ELR (cell line): ENCODE measurements at regions not wholly inside any gene's neighbourhood (a gene's known extent, or its start where the extent isn't known, plus 50 kb on each side); places are given as distances from the start of the nearest gene placed in this dataset.
"Not testable (repeated sequence)": the region's sequence is repeated elsewhere in the genome, so short reads cannot be mapped to it uniquely, and the experiment has no call there.

Experiments
- DNase-seq: peaks from one replicate; pipeline ENCODE4 v3.0.0-alpha.2; 2015; ENCODE audit warnings: low read depth

DNA sequence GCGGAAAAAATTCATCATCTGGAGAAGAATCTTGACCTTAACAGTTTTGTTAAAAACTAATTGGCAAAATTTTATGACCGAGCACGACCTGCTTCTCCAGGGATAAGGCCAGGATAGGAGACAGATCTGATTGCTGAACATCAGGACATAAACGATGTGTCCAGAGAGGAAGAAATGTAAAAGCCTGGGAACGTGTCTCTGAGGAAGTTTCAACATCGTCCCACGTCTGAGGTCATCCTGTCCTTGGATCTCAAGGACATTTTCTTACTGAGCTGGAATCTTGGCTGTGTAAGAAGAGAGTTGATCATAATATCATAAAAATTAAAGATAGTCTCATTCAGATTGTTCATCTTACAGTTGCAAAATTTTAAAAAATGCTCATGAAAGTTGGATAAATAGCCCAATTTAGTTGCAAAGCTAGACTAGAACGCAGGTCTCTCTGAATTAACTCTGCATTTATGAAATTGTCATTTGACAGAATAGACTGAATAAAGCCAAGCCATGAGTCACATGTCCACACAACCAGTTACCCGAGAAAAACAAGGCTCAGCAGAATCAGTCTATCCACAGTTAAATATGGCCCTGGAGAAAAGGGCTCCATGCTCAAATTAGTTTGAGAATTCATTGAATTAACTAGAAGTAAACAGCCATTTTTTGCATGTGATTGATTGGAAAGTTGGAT lies 120.0 kb upstream of the EGFR start:
- DNase-seq, result no peak

DNA sequence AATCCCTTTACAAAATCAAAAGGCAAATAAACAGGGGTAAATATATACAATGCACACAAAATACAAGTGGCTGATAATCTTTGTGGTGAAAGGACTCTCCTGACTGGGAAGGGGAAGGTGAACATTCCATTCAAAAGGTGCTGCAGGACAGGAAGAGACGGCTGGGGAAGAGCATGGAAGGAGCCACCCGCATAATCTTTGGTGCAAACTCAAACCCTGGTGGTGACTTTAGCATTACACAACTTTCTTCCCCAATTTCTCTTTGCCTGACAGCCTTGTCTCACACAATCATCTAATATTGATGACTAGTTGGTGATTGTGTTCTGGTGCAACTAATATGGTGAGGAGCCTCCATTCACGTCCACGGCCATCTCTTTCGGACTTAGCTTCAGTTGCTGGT lies 117.0 kb upstream of the EGFR start:
- DNase-seq, result no peak

DNA sequence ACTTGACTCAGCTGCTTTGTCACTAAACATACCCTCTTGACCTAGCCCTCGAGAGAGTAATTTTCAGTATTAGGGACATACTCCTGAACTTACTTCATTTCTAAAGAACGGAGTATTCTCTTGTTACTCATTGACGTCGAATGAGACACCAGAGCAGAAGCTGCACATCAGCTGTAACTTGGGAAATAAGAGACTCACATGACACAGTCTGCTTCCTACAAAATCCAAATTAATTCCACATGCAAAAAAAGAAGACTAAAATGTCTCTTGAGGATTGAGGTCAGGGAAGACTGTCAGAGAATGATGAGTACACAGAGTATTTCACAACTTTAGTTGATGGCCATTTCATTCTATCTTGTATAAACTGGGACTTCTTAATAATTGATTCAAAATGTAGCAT lies 114.7 kb upstream of the EGFR start:
- peak; percentile 80 for DNase-seq

DNA sequence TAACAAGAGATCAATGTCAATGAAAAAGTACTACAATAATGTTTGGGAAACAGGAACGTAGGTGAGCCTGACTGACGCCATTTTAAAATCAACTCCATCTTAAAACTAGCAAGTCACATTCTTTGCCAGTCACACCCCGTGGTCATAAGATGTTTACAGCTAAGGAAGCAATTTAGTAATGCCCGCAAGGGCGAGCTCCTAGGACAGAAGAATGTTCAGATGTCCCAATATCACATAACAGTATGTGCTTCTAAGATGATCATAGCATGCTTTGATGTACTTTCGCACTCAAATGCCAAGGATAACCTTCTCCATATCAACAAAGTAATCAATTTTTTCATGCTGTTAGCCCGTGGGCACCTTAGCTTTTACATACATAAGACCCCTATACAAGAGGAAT lies 113.8 kb upstream of the EGFR start:
- DNase-seq, result peak; percentile 20

DNA sequence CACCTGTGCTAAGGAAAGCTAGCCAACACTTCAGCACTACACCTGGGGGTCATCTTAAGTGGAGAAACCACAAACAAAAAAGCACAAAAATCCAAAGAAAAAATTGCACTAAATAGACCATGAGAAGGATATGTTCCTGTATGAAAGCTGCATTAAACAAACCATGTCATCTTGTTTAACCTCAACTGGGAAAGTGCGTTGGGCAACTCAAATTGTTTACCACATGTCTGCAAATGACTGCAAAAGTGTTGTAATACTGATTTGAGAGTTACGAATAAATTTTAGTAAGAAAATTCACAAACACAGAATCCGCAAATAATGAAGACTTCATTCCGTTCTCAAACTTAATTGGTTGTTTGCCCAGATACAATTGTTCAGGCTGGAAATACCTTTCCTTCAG lies 111.9 kb upstream of the EGFR start:
- no peak for DNase-seq

DNA sequence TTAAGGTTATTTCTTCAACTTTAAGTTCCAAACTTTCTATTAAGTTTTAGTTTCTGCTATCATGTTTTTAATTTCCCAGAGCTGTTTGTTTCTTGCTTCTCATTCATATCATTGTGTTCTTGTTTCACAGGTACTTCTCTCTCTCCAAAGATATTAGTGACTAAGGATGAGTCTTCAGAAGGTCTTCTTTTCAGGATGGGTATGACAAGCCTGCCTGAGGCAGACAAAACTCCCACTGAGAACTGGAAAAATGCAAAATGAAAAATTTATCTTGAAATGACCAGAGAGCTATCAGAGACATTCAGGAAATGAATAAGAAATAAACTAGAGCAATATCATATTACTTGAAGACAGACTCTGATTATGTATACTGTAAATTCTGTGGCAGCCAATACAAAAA lies 110.8 kb upstream of the EGFR start:
- peak; percentile 62 for DNase-seq

DNA sequence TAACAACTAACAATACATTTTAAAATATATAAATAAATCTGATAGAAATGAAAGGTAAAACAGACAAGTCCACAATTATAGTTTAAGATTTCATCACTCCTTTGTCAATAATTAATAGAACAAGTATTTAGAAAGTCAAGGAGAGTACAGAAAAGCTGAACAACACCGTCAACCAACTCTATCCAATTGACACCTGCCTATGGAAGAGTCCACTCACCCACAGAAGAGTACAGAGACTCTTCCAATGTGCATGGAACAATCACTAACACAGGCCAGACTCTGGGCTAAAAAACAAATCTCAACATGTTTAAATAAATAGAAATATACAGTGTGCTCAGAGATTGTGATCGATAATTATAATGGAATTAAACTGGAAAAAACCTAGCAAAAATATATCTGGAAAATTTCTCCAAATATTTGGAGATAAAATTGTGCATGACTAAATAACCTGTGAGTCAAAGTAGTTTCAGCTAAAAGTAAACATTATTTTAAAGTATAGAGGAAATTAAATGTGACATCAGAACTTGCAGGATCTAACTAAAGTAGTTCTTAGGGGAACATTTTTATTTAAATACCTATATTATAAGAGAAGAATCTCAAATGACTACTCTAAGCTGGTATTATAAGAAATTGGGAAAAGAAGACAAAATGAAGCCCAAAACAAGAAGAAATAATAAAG lies 109.9 kb upstream of the EGFR start:
- DNase-seq, result no peak

DNA sequence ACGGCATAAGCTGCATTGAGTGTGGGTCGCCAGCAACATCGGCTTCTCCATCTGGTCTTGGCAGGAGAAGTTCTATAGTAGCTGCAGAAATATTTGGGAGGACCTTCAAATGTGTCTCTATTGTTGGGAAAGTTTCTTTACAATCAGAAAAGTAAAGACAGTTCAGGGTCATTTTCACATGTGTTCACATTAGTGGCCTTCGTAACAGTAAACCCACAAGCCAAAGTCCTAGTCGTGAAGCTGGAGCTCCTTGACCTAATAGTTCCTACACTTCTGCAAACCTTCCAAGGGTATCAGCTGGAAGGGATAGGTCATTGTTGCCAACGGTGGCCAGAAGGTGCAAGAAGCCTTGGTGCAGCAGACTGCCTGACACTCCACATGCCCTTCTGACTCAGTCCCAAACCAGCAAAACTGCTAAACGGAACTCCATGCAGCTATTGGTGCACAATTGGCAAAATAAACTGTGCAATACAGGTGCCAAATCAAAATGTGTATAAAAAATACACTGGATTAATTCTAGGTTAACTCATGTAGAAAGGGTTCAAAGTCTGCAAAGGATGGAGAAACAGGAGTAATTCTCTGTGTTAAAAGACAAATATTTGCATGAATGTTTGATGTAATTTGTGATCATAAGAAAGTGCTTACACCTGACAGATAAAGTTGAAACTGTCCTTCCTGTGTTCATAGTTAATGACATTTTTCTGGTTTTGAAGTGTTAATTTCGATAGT lies 102.8 kb upstream of the EGFR start:
- no peak for DNase-seq

DNA sequence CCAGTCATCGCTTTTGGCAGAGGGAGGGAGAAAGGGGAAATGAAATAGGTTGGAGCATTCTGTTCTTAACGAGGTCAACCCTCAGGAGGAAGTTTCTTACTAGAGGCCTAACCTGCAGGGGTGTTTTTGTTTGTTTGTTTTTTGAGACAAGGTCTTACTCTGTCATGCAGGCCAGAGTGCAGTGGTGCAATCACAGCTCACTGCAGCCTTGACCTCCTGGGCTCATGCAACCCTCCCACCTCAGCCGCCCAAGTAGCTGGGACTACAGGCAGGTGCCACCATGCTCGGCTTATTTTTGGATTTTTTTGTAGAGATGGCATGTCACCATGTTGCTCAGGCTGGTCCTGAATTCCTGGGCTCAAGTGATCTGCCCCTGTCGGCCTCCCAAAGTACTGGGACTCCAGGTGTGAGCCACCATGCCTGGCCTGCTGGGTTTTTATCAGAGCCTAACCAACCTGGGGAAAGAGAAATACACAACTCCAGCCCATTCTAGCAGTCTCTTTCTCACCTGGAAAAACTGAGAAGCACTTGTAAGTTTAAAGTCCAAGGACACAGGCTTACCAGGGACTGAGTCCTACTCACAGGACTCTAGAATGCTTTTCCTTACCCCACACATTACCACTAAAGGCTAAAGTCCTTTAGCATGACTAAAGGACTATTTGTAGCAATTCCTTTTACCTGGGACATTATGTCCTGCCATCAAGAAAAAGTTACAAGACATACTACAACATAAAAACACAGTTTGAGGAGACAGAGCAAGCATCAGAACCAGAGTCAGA lies 101.0 kb upstream of the EGFR start:
- no peak for DNase-seq

DNA sequence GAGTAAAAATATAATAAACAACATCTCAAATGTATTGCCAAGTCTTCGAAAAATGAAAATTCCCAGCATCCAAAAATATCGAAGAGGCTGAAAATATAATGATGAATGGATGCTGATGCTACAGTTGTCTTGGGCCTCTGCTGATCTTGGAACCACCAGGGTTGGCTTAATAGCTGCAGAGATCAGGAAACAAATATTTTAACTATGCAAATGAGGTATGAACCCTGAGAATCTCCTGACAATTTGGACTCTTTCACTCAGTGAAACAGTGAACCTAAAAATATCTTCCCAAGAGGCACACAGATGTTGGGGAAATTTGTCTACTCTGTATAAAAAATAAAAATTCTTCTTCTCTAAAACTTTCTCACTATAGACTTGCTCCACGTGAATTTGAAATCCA lies 97.7 kb upstream of the EGFR start:
- no peak for DNase-seq

DNA sequence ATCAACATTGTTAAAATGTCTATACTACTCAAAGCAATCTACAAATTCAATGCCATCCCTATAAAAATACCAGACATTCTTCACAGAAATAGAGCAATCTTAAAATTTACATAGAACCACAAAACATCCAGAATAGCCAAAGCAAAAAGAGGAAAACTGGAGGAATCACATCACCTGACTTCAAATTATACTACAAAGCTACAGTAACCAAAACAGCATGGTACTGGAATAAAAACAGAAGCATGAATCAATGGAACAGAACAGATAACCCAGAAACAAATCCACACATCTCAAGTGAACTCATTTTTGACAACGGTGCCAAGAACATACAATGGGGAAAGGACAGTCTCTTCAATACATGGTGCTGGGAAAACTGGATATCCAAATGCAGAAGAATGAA lies 87.3 kb upstream of the EGFR start:
- DNase-seq, result no peak

DNA sequence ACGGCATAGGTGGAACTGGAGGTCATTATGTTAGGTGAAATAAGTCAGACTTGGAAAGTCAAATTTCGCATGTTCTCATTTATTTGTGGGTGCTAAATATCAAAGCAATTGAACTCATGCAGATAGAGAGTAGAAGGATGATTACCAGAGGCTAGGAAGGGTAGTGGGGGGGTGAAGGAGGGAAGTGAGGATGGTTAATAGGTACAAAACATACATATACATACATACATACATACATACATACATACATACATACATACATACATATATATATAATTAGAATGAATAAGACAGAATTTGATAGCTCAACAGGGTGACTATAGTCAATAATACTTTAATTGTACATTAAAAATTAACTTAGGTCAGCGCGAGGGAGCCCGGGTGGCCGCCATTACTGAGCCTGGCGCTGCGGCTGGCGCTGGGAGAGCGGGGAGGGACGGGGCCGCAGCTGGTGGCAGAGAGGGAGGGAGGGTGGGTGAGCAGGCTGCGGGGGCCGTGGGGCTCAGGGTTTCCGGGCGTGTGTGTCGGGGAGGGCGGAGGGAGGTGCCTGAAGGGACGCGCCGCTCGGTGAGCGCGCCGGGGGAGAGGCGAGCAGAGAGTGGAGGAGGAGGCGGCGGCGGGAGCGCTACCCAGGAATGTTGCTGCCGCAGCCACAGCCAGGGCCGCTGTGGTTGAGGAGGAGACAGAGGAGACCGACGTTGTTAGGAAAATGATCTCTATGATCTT lies 85.8 kb upstream of the EGFR start:
- peak; percentile 83 for DNase-seq

DNA sequence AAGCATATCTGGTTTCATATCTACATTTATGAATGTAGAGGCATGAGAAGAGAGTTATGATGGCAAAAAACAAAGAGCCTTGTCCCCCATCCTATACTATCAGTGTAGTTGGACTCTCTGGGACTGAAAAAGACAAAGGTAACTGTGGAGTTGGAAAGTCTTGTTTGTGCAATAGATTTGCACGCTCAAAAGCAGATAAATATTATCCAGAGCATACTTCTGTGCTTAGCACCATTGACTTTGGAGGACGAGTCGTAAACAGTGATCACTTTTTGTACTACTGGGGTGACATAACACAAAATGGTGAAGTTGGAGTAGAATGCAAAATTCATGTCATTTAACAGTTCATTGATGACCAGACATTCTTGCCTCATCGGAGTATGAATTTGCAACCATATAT lies 85.2 kb upstream of the EGFR start:
- DNase-seq, result no peak

DNA sequence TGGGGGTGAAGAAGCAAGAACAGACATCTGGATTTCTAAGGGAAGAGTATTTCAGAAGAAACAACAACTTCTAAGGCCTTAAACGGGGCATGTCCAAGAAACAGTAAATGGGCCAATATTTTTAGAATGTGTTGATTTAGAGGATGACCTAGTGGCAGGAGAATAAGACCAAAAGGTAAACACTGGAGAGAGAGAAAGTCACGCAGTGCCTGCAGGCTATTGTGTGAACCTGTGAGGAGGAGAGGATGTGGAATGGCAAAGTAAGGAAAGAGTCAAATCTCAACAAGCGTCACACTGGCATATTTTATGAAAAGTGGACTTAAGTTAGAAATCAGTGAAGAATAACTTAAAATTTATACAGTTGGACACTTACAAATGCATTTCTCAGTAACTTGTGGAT lies 78.1 kb upstream of the EGFR start:
- no peak for DNase-seq

DNA sequence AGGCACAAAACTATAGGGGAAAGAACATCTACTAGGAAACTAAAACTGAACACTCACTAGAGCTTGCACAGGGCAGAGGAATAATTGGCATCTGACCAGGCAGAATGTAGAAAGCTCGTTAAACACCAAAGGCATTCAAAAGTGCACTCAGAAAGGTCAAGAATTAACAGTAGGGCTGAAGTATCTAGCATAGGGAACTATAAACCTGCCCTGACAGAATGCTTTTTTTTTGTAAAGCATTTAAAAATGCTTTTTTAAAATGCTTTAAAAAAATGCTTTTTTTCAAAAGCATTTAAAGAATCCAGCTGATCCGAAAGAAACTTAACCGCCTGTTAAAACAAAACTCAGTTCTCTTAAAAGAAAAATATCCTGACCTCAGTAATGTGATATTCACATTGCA lies 74.6 kb upstream of the EGFR start:
- no peak for DNase-seq

DNA sequence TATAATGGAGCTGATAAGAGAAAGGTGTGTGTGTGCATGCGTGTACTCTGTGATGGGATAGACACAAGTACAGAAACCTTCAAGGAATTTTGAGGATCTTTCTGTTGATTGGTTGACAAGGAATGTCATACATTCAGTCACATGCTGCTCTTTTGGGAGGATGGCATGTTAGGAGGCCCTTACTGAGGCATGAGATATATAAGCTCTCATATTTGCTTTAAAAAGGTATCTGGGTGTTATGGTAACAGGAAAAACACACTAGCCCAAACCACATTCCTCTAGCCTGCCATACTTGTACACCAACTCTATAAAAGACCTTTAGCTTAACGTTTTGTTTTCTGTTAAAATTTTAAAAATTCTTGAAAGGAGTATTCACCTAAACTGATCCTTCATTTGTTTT lies 72.5 kb upstream of the EGFR start:
- no peak for DNase-seq

DNA sequence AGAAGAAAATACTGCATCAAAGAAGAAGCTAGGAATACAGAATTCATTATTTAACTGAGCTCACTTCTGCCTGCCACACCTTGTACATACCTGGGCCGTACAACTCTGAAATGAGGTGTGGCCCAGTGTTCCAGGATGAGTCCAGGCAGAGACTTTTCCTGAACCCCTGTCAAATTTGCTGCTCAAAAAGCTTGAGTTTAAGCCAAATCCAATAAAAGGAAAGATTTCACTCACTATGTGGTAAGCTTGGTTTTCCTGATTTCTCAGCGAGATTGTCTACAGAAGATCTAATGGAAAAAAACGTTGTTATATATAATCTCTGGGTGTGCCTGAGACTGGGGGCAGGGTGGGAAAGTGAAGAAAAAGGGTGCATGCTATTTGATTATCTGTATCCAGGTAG lies 72.1 kb upstream of the EGFR start:
- no peak for DNase-seq

DNA sequence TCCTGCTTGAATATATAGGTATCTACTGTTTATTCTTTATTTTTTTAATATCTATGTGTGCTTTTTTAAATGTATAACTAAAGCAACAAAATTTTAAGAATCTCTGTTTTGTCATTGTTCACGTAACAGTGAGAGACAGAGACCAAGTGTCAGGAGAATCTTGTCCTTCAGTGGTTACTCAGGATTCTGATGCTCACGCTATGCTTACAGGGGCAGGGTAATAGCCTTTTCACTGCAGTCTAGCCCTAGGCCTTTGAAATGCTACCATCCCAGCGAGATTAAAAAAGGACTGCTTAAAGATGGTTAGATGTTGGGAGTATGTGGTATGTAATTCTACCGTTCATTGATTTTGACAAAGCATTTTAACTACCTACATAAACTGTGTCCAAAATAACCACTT lies 71.6 kb upstream of the EGFR start:
- DNase-seq, result no peak

DNA sequence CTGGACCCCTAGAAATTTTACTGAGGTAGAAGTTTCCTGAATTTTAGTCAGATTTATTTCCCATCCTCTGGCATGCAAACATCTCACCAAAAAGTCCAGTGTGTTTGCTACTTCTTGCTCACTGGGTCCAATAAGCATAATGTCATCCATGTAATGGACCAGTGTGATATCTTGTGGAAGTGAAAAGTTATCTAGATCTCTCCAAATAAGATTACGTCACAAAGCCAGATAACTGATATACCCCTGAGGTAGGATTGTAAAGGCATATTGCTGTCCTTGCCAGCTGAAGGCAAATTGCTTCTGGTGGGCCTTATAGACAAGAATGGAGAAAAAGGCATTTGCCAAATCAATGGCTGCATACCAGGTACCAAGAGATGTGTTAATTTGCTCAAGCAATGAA lies 69.3 kb upstream of the EGFR start:
- DNase-seq, result not testable (repeated sequence)

DNA sequence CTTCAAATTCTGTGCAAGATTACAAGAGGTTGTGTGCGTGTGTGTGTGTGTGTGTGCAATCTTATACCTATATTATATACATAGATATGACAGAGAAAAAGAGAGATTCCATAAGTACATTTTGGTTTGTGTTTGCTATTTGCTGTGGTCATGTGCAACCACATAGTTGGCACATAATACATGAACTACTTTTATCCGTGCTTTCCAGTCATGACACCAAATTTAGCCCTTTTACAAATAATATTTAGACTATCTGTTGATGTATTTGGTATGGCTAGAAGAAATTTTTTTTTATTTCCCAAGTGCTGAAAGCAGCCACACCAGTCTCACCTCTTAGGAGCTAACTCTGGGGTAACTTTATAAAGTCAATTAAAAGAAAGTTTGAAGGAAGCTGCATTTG lies 63.5 kb upstream of the EGFR start:
- DNase-seq, result no peak

DNA sequence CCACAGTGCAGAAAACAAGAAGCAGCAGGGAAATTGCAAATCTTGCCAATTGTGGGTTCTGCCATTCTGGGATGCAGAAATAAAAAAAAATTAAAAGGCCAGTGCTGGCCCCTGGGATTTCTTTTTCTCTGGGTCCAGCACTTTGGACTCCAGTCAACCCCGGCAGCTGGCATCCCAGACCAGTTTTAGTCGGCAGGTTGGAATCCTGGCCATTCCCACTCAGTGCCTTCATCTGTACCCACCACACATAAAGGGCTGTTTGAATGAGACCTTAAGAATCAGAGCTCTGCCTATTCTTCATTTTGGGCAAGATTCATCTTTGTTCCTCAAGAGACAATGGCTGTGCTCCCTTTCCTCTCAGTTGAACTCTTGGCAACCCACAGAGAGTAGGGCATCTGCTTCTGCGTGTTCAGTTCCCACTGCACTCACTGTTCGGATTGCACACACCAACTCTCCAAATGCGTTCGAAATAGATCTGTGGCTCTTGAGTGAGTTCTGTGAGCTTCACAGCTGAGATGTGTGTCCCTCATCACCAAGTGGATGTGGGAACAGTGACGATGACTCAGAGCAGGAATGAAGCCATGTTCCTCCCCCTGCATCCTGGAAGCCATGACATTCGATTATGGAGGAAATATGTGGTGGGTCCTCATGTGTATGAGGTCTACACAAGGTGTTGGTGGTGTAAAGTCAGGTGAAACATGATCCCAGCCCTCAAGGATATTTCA lies 63.0 kb upstream of the EGFR start:
- no peak for DNase-seq
